Stimulated activated CD8-positive, alpha-beta memory T cell treated with anti-CD3 and anti-CD28 coated beads, Interleukin-12 subunit alpha, Interleukin-12 subunit beta, amount 100 ng/mL, for 24 hours (primary cell): ENCODE measurements at regions not wholly inside any gene's neighbourhood (a gene's known extent, or its start where the extent isn't known, plus 50 kb on each side); places are given as distances from the start of the nearest gene placed in this dataset.
"Not testable (repeated sequence)": the region's sequence is repeated elsewhere in the genome, so short reads cannot be mapped to it uniquely, and the experiment has no call there.

Experiments used
- DNase-seq: peaks from one replicate; pipeline ENCODE4 v3.0.0-alpha.2; 2020; ENCODE audit errors: extremely low read depth

GRCh38 chr9:65395789-65396188, 110.8 kb upstream of the FOXD4L5 start:
- DNase-seq, result not testable (repeated sequence)

GRCh38 chr9:65395121-65395520, 110.1 kb upstream of the FOXD4L5 start:
- DNase-seq, result not testable (repeated sequence)

GRCh38 chr9:65393111-65393810, 108.3 kb upstream of the FOXD4L5 start:
- not testable (repeated sequence) for DNase-seq

DNA sequence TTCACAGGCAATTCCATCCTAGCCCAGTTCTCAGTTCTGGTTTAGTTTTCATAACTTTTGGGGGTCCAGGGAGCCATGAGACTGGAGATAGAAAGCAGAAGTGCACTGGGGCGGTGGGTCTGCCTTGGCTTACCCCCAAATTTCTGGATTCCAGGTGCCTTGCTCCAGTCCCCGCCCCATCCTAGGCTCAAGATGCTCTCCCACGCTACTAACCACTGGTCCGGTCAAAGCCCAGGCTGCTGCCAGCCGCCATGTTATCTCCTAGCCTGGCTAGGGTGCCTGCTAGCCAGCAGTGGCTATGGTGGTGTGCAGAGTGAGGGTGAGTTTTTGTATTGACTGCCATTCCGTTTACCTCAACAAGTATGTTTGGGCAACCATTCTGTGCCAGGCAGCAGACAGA, 107.6 kb upstream of the FOXD4L5 start:
- not testable (repeated sequence) for DNase-seq

- DNase-seq, result not testable (repeated sequence)
Measured at GRCh38 chr9:65389710-65390109, 104.7 kb upstream of the FOXD4L5 start.

GRCh38 chr9:65389216-65389615, 104.2 kb upstream of the FOXD4L5 start:
- DNase-seq, result not testable (repeated sequence)

GRCh38 chr9:65386699-65387098, 101.7 kb upstream of the FOXD4L5 start:
- DNase-seq, result peak; percentile 22

- DNase-seq, result not testable (repeated sequence)
Measured at GRCh38 chr9:65386191-65386590, 101.2 kb upstream of the FOXD4L5 start.

- DNase-seq, result not testable (repeated sequence)
Measured at GRCh38 chr9:65385655-65386024, 100.6 kb upstream of the FOXD4L5 start.

DNA sequence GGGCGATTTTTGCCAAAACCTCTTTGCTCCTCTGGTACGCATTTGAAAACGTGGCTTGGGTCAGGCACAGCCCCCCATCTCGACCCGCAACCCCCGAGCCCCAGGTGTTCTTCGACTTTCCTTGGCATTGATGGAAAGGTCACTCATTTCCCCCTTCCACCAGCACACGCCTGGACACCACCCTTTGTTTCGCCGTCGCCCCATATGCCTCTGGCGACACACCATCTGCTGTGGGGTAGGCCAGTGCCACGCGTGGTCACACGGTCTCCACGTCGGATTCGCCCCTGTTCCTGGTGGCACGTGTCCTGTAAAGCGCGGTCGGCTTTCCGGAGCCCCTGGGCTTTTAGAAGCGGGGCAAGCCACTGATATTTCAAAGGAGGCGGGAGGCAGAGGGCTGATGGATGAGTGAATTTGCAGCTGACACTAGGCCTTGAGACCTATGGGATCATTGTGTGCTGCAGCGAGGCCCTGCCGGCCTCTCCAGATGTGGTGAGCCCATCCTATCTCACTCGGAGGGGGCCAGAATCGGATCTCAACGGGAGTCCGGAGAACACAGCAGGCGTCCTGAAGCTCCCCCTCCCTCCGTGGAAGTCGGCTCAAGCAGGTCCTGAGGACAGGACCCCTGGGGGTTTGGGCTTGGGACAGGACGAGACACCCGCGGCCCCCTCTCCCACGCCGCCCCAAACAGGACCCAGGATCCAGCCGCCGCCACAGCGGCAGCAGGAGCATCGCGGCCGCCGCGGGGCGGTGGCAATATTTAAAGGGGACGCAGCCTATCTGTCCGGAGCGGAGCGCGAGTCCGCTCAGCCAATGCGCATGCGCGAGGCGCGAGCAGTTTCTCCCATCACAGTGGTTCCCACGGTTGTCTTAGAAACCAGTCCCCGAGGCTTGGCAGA, 100.0 kb upstream of the FOXD4L5 start:
- DNase-seq, result not testable (repeated sequence)

- not testable (repeated sequence) for DNase-seq
Measured at GRCh38 chr9:65384066-65384465, 99.1 kb upstream of the FOXD4L5 start.

GRCh38 chr9:65383646-65384045, 98.6 kb upstream of the FOXD4L5 start:
- DNase-seq, result not testable (repeated sequence)

DNA sequence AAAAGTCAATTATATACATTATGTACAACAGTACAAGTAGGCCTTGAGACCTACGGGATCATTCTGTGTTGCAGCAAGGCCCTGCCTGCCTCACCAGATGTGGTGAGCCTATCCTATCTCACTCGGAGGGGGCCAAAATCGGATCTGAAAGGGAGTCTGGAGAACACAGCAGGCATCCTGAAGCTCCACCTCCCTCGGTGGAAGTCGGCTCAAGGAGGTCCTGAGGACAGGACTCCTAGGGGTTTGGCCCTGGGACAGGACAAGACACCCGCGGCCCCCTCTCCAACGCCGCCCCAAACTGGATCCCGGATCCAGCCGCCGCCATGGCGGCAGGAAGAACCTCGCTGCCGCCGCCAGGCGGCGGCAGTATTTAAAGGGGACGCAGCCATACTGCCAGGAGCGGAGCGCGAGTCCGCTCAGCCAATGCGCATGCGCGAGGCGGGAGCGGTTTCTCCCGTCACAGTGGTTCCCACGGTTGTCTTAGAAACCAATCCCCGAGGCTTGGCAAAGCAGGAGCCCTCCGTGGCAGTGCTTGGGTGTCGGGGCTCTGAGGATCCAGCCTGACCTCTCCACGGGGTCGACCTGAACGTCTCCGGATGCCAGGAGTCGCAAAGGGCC, 97.8 kb upstream of the FOXD4L5 start:
- DNase-seq, result not testable (repeated sequence)
